ENCODE measurements at regions not wholly inside any gene's neighbourhood (a gene's known extent, or its start where the extent isn't known, plus 50 kb on each side); places are given as distances from the start of the nearest gene placed in this dataset.

DNA sequence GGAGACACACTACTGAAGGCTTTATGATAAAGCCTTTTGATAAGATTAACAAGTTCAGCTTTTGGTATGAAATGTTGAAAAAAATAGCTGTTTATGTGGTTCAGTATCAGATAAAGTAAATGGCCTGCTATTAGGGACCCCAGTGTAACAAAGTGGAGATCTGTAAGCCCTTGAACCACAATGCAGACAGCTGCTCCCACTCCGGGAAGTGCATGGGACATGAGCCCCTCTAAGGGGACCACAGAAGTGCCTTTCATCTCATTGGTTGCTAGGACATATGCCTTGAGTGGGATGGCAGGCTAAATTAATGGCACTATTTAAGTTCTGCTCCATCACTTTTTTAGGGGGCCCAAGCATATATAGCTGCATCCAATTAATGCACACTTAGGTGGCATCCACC is 167.6 kb upstream of the SOX11 start:
- TF ChIP-seq, protein P1, sequence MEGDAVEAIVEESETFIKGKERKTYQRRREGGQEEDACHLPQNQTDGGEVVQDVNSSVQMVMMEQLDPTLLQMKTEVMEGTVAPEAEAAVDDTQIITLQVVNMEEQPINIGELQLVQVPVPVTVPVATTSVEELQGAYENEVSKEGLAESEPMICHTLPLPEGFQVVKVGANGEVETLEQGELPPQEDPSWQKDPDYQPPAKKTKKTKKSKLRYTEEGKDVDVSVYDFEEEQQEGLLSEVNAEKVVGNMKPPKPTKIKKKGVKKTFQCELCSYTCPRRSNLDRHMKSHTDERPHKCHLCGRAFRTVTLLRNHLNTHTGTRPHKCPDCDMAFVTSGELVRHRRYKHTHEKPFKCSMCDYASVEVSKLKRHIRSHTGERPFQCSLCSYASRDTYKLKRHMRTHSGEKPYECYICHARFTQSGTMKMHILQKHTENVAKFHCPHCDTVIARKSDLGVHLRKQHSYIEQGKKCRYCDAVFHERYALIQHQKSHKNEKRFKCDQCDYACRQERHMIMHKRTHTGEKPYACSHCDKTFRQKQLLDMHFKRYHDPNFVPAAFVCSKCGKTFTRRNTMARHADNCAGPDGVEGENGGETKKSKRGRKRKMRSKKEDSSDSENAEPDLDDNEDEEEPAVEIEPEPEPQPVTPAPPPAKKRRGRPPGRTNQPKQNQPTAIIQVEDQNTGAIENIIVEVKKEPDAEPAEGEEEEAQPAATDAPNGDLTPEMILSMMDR (IDR thresholded peaks at IDR 0.05; ENCODE audit: insufficient read depth, low read length, poor library complexity, severe bottlenecking) = no peak
- no peak for TF ChIP-seq EZH2phosphoT487 (conservative IDR thresholded peaks at IDR 0.05; ENCODE audit: low read length)
